ENCODE measurements at regions not wholly inside any gene's neighbourhood (a gene's known extent, or its start where the extent isn't known, plus 50 kb on each side); places are given as distances from the start of the nearest gene placed in this dataset.

DNA sequence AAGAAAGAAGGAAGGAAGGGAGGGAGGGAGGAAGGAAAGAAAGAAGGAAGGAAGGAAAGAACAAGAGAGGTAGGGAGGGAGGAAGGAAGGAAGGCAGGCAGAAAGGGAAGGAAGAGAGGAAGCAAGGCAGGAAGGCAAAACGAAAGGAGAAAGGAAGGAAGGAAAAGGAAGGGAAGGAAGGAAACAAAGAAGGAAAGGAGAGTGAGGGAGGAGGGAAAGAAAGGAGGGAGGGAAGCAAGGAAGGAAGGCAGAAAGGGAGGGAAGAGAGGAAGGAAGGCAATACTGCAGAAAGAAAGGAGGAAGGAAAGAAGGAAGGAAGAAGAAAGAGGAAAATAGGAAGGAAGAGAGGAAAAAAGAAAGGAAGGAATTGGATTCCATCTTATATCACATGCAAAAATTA lies 1303.1 kb upstream of the TMEM132C start:
- Histone ChIP-seq H3K27me3 (no peaks in the 10 kb centered on the region), H3K4me1 (replicated peaks in 1 of 2) (no peaks in the 10 kb centered on the region), H3K9me3 (replicated peaks in 1 of 3) (no peaks in the 10 kb centered on the region), H3K36me3 (replicated peaks in 1 of 2) (no peaks in the 10 kb centered on the region), H3K27ac (no peak overlapping the region), H3K4me3 (no peak overlapping the region)
- no peak for DNase-seq
- 39 to 58% (median 50%) methylated on average over 1 of the region's 1 CpG for WGBS, 4 donors
- intact Hi-C loops (cut with DNase I), result no loop called here
- TF ChIP-seq, protein P1, sequence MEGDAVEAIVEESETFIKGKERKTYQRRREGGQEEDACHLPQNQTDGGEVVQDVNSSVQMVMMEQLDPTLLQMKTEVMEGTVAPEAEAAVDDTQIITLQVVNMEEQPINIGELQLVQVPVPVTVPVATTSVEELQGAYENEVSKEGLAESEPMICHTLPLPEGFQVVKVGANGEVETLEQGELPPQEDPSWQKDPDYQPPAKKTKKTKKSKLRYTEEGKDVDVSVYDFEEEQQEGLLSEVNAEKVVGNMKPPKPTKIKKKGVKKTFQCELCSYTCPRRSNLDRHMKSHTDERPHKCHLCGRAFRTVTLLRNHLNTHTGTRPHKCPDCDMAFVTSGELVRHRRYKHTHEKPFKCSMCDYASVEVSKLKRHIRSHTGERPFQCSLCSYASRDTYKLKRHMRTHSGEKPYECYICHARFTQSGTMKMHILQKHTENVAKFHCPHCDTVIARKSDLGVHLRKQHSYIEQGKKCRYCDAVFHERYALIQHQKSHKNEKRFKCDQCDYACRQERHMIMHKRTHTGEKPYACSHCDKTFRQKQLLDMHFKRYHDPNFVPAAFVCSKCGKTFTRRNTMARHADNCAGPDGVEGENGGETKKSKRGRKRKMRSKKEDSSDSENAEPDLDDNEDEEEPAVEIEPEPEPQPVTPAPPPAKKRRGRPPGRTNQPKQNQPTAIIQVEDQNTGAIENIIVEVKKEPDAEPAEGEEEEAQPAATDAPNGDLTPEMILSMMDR (IDR thresholded peaks at IDR 0.05), result no peak
- no peak for TF ChIP-seq POLR2A (IDR thresholded peaks at IDR 0.05)

DNA sequence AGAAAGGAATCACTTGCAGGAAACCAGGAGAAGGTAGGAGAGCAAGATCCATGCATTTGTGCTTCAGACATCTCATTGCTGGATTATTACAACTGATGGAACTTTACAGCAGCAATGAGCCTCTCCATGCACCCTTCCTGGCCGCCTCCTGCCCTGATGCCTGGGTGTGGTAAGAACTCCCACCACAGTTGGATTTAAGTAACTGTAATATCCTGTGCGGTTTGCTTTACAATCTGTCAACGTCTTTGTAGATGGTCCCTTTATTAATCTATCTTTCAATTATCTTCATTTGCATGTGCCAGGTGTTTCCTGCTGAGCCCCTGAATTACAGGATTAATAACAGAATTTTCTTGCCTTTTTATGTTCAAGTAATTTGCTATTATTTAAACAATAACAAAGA lies 1300.5 kb upstream of the TMEM132C start:
- H3K4me3 ChIP-seq, result no peak overlapping the region
- H3K4me1 ChIP-seq (replicated peaks in 1 of 2), result no peaks in the 10 kb centered on the region
- no peak overlapping the region for H3K27ac ChIP-seq
- no peaks in the 10 kb centered on the region for H3K9me3 ChIP-seq (replicated peaks in 1 of 3)
- DNase-seq, result no peak
- WGBS, 4 donors, result 71 to 77% (median 75%) methylated on average over 3 of the region's 3 CpGs
- no peaks in the 10 kb centered on the region for H3K27me3 ChIP-seq
- no peaks in the 10 kb centered on the region for H3K36me3 ChIP-seq (replicated peaks in 1 of 2)
- intact Hi-C loops (cut with DNase I), result no loop called here
- no peak for TF ChIP-seq POLR2A (IDR thresholded peaks at IDR 0.05)
- TF ChIP-seq, protein P1 (IDR thresholded peaks at IDR 0.05), result no peak

DNA sequence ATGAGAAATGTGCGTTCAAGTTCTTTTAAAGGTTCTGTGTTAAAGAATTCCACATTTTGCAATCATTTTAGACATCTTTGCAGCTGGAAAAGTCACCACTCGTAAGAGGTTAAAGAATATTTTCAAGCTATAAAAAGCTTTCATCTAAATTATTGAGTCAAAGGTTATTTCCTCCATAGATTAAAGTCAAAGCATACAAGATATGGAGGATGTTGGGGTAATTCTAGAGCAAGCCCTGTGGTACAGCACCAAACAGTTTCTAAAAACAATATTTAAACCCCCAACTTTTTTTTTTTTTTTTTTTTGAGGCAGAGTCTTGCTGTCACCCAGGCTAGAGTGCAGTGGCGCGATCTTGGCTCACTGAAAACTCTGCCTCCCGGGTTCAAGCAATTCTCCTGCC lies 1299.8 kb upstream of the TMEM132C start:
- H3K4me1 ChIP-seq (replicated peaks in 1 of 2), result no peaks in the 10 kb centered on the region
- H3K4me3 ChIP-seq, result no peak overlapping the region
- WGBS, 4 donors, result 68 to 74% (median 73%) methylated on average over 5 of the region's 5 CpGs
- no peaks in the 10 kb centered on the region for H3K36me3 ChIP-seq (replicated peaks in 1 of 2)
- intact Hi-C loops (cut with DNase I), result no loop called here
- TF ChIP-seq POLR2A (IDR thresholded peaks at IDR 0.05), result no peak
- TF ChIP-seq, protein P1 (IDR thresholded peaks at IDR 0.05), result no peak
- H3K27me3 ChIP-seq, result no peaks in the 10 kb centered on the region
- no peaks in the 10 kb centered on the region for H3K9me3 ChIP-seq (replicated peaks in 1 of 3)
- DNase-seq, result no peak
- no peak overlapping the region for H3K27ac ChIP-seq

DNA sequence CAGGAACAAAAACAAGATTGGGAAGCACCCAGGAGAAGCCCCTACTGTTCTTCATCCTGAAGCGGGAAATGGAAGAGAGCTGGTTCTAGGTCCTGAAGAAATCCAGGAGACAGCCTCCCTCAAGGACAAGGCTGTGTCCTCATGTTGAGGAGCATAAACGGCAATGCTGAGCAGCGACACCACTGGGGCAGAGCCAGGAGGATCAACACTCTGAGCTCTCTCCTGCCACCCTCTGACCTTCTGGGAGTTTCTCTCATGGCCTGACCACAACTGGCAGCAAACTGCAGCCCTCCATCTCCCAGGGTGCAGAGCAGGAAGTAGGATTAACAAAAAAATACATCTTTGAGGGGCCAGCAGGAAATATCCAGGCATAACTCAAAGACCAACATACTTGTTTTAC lies 1292.2 kb upstream of the TMEM132C start:
- Histone ChIP-seq H3K27ac (no peak overlapping the region), H3K27me3 (no peaks in the 10 kb centered on the region), H3K9me3 (replicated peaks in 1 of 3) (no peaks in the 10 kb centered on the region), H3K4me3 (no peak overlapping the region), H3K4me1 (replicated peaks in 1 of 2) (no peaks in the 10 kb centered on the region), H3K36me3 (replicated peaks in 1 of 2) (no peaks in the 10 kb centered on the region)
- TF ChIP-seq, protein P1 (IDR thresholded peaks at IDR 0.05), result no peak
- TF ChIP-seq POLR2A (IDR thresholded peaks at IDR 0.05), result no peak
- WGBS, 4 donors, result 57 to 66% (median 61%) methylated on average over 3 of the region's 3 CpGs
- intact Hi-C loops (cut with DNase I), result no loop called here
- no peak for DNase-seq

Data from adrenal gland (tissue), 9 donors.